Activated CD4-positive, alpha-beta T cell treated with anti-CD3 and anti-CD28 coated beads for 4 hours (primary cell): ENCODE measurements at regions not wholly inside any gene's neighbourhood (a gene's known extent, or its start where the extent isn't known, plus 50 kb on each side); places are given as distances from the start of the nearest gene placed in this dataset.

Experiments used
- DNase-seq, 2 donors: peaks; one replicate each; pipeline ENCODE4 v3.0.0-alpha.2; 2020

GRCh38 chr2:145033438-145033837 is 513.5 kb upstream of the ZEB2 start:
- DNase-seq: no peak

- DNase-seq: no peak
Measured at GRCh38 chr2:145032791-145033190, 512.9 kb upstream of the ZEB2 start.

GRCh38 chr2:145029873-145030272 is 510.0 kb upstream of the ZEB2 start:
- DNase-seq: no peak

DNA sequence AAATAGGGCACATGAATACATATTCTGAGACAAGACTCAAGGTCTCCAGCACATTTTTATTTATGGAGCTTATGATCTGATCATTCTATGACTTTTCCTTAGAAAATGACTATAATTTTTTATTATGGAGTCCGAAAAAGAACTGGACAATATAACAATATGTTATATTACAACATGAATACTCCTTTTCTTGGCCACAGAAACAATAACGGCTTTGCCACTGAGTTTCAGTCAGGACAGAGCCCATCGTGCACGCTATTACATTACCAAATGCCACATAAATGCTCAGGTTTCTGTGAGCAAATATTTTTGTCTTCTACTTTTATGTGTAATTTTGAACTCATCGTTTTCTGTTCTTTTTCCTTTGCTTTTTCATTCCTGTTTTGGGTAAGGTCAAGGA is 509.2 kb upstream of the ZEB2 start:
- DNase-seq: no peak

DNA sequence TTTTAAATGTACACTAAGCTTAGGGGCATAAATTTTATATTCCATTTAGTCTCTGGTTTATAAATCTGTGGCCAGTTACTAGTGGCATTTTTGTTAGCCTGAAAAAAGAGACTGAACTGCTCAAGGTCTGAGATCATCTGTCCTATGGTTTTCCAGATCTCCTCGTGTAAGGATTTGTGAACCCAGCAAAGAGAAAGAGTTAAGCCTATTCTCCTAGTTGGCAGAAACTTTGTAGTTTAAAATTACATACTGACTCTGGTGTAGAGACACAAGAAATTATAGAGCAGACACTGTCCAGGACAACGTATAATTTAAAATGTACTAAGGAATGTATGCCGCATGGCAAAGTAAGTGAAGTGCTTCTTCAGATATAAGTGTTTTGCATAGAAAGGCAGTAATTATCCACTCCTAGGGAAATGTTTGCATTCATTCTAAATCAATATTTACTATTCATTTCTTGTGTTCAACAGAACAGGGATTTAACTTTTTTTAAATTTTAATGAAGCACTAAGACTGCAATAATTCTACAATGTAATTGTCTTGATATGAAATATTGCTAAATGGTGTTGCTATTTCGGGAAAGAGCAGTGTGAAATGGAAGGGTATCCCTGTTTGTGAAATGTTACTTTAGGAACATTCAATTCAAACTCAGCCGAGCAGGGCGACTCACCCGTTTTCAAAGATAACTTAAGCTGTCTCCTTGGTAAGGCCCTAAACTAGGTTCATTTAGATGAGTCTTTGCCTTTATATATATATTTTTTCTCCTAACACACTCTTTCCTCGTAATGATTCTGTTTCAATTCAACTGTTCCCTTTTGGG is 508.4 kb upstream of the ZEB2 start:
- DNase-seq: no peak

DNA sequence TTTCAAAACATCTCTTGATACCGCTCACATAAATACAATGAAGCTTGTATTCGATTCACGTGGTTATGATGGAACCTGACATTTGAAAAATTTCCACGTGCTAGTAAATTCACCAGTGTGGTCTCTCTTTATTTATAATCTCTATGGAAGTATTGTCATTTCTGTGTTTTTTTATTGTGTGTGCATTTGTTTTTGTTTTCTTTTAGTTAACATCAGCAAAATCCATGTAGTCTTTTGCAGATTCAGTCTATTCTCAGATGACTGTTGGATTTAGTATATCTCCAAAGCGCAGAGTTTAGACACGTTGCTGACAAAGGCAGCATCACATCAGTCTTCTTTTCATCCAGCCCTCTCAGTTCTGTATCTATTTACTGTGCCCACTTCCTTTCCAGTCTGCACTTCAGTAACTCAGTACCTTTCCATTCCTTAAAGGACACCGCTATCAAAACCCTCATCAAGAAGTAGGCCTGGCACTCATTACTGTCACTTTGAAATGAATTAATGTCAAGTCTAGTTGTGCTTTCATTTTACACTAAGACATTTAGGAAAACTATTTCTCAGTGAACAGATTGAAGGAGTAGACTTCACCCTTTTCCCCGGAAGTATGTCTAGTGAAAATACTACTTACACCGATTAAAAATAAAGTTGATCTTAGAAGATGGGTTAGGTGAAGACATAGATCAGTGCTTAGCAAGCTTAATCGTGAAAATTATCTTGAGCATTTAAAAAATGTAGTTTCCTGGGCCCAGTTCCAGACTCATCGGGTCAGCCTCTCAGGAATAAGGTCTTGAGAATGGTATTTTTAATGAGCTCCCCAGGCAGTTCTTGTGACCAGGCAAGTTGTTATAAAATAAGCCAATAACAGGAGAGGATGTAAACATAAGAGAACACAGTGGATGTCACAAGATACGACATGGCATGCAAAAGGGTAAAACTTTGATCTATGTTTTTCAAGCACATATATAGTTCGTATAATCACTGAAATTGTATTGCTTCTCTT is 506.8 kb upstream of the ZEB2 start:
- DNase-seq: no peak

DNA sequence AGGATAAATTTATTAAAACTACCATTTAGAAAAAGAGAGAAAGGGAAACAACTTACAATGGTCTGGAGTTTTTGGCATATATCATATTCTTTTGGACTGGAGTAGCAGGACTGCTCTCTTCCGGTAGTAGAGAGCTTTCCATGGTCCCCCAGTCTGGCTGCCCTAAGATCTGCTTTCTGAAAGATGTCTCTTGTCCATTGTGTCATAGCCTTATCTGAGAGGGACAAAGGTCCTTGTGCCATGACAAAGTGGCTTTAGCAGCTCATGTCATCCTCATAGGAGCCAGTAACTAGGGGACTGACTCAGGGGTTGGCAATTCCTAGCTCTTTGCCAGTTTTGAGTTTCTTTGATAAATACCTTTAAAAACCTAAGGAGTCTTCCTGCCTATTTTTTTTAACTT is 505.5 kb upstream of the ZEB2 start:
- DNase-seq: no peak

- DNase-seq: no peak
Measured at GRCh38 chr2:145023334-145023934, 503.5 kb upstream of the ZEB2 start.

DNA sequence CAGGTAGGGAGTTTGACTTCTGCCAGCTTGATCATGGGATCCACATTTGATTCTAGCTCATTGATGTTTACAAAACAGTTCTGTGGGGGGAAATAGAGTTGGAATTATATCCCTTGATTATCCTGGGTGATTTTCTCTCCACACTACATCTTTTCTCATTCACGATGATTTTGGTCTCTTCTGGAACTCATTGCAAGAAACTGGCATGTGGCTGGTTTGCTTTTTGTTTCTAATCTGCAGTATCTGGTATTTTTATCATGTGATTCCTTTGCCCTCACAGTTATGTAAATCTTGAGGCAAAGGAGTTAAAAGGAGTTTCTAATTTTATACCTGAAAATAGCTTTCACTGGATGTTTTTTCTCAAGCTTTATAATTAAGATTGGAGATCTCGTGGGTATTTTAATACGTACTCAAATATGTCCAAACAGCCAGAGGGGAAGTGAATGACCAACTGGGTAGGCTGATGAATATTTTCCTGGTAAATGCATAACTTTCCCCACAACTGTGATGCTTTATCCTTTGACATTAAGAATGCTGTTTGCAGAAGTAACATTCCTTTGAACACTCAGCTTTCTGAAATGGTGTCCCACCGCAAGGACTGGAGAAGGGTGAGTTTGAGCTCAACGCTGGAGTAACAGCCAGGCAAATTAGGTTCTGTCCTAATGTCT is 502.9 kb upstream of the ZEB2 start:
- no peak for DNase-seq

- no peak for DNase-seq
Measured at GRCh38 chr2:145021962-145022665, 502.2 kb upstream of the ZEB2 start.

DNA sequence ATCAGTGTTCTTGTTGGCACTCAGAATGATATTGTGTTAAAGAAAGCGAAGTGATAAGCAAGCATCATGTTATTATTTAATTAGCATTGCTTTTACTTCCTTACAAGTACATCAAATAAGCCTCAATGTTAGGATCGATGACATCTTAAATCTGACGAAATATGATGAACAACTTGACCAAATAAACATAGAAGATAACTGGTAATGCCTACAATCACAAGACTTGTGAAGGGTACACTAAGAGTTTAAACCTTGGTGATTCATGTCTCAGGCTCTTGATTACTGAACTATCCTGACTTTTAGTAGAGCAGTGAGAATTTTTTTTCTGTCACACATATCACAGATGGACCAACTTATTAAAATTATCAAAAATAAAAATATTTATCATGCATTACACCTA is 500.8 kb upstream of the ZEB2 start:
- no peak for DNase-seq

DNA sequence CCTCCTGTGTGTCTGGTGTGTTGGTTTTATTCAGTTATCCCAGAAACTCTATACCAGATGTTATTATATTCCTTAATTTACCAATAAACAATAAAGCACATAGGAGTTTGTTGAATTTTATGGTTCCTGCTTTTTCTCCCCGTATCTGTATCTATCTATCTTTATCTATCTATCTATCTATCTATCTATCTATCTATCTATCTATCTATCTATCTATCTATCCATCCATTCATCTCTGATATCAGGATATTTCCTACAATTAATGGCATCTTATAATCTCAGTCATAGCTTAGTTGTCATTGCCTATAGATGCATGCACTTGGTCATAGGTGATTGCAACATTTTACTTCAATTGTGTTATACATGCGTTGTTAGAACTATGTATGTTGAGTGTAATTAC is 500.2 kb upstream of the ZEB2 start:
- DNase-seq: no peak

- no peak for DNase-seq
Measured at GRCh38 chr2:145018502-145018901, 498.6 kb upstream of the ZEB2 start.

- no peak for DNase-seq
Measured at GRCh38 chr2:145017149-145017548, 497.2 kb upstream of the ZEB2 start.

- DNase-seq: no peak
Measured at GRCh38 chr2:145016711-145017110, 496.8 kb upstream of the ZEB2 start.

GRCh38 chr2:145015561-145015960 is 495.6 kb upstream of the ZEB2 start:
- DNase-seq: no peak

- no peak for DNase-seq
Measured at GRCh38 chr2:145012806-145013205, 492.9 kb upstream of the ZEB2 start.

GRCh38 chr2:145012214-145012670 is 492.3 kb upstream of the ZEB2 start:
- DNase-seq: no peak

DNA sequence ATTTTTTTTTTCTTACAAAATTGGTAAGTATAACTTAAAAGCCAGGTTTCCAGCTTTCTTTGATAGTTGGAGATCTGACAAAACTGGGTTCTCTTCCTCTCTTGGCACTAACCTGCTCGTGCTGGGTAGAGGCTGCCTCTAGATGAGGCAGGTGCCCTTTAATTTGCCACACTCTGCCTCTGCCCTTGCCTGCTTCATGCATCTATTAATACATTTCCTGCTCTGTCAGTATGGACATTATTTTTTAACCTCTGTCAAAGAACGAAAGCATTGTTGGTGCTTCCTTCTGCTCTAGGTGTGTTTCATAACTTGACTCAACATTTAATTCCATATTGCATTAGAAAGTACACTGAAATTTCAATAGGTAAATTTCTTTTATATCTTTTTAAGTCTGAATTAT is 490.7 kb upstream of the ZEB2 start:
- DNase-seq: no peak

GRCh38 chr2:145007960-145008263 is 488.0 kb upstream of the ZEB2 start:
- no peak for DNase-seq

GRCh38 chr2:145007093-145007959 is 487.4 kb upstream of the ZEB2 start:
- DNase-seq: no peak
